ENCODE measurements at regions not wholly inside any gene's neighbourhood (a gene's known extent, or its start where the extent isn't known, plus 50 kb on each side); places are given as distances from the start of the nearest gene placed in this dataset.

DNA sequence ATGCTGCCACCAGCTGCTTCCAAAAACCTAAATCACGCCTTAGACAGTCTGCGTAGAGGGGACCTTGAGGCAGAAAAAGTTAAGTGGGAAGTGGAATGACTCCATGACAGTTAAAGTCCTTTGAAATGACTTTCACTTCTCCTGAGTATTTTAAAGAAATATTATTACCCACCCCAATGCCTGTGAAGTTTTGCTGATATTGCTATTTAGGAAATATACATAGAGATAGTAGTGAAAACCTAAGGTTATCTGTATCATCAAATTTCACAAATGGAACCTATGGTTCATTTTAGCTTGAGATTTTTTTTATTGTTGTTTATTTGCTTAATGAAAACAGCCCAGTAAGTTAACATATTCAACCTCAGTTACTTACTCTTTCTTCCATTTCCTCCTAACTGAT is 182.1 kb upstream of the FBXL4 start:
- TF ChIP-seq CTCF (IDR thresholded peaks at IDR 0.05): no peak
- TF ChIP-seq EP300 (IDR thresholded peaks at IDR 0.05): no peak
- no peak for TF ChIP-seq POLR2A (IDR thresholded peaks at IDR 0.05)
